HCT116 (cell line): ENCODE measurements at regions not wholly inside any gene's neighbourhood (a gene's known extent, or its start where the extent isn't known, plus 50 kb on each side); places are given as distances from the start of the nearest gene placed in this dataset.

Experiments used
- ATAC-seq: fragments of 200-7000 bp; cut with Tn5 transposase; 2 replicates; pipeline ENCODE4 v1.9.1; 2020; ENCODE audit warnings: mild to moderate bottlenecking, moderate library complexity
- BruUV-seq: library from RNA; stranded (reverse); fragments of 400-500 nt; replicated peaks from 2 replicates; lab custom pipeline; 2021; lab: Mats Ljungman, UMichigan
- CTCF ChIA-PET: fragments of 300-600 bp; sonication (Branson Sonifier 250); formaldehyde crosslinking; loops from one replicate; lab custom pipeline; 2021; ENCODE audit warnings: antibody characterized with exemption; lab: Charles Lee
- POLR2A ChIA-PET: fragments of 300-600, 350-600 bp; sonication (Branson Sonifier 250); formaldehyde crosslinking; loops from one replicate; lab custom pipeline; 2021; ENCODE audit warnings: antibody characterized with exemption; lab: Charles Lee
- RAD21 ChIA-PET, 2 experiments: fragments of 300-600 bp; sonication (Branson Sonifier 250); formaldehyde crosslinking; loops; one replicate each; lab custom pipeline; 2023; ENCODE audit warnings: low total read pairs in 2 of 2; ENCODE audit not compliant: uncharacterized antibody in 2 of 2, unreplicated experiment in 2 of 2, low non-redundant PET in 1 of 2; lab: Charles Lee
- DNase-seq: peaks from one replicate; pipeline ENCODE4 v3.0.0-alpha.2; 2010; ENCODE audit warnings: low read depth, low spot score
- H2AFZ ChIP-seq: fragments of 200-600 bp; shearing (Covaris generic), sonication (generic); 2 replicates; pipeline ENCODE4 v1.6.1; 2017; ENCODE audit warnings: low read depth, mixed run types, mixed read lengths, antibody characterized with exemption, low read length; ENCODE audit not compliant: poor library complexity, severe bottlenecking
- H3K27ac ChIP-seq: 2 replicates; pipeline ENCODE4 v1.5.1; 2012; ENCODE audit warnings: low read depth, low read length
- H3K27me3 ChIP-seq: fragments of 200-600 bp; sonication (generic); 2 replicates; pipeline ENCODE4 v1.6.1; 2016; ENCODE audit warnings: mixed run types, low read length, mixed read lengths; ENCODE audit not compliant: insufficient read depth
- H3K36me3 ChIP-seq, 2 experiments: fragments of 200-500 bp in 1 of 2; fragments of 200-600 bp in 1 of 2; sonication (Bioruptor generic) in 1 of 2; sonication (generic) in 1 of 2; 2 replicates each; pipeline versions ENCODE4 v1.5.1 to v1.6.1; 2014 to 2016; ENCODE audit warnings: low read length in 2 of 2, inconsistent platforms in 1 of 2, mixed read lengths in 1 of 2, mixed run types in 1 of 2; ENCODE audit not compliant: insufficient read depth in 2 of 2, control insufficient read depth in 1 of 2
- H3K4me1 ChIP-seq, 2 experiments: fragments of 200-600 bp in 1 of 2; sonication (generic) in 1 of 2; 2 replicates each; pipeline versions ENCODE4 v1.5.1 to v1.6.1; 2012 to 2017; ENCODE audit warnings: low read length in 2 of 2, inconsistent platforms in 1 of 2, mild to moderate bottlenecking in 1 of 2, mixed read lengths in 1 of 2, mixed run types in 1 of 2, moderate library complexity in 1 of 2; ENCODE audit not compliant: insufficient read depth in 2 of 2, control insufficient read depth in 1 of 2
- H3K4me2 ChIP-seq: fragments of 200-600 bp; sonication (generic); 2 replicates; pipeline ENCODE4 v1.6.1; 2017; ENCODE audit warnings: mixed run types, low read length, mixed read lengths
- H3K4me3 ChIP-seq, 2 experiments: fragments of 200-600 bp in 1 of 2; sonication (generic) in 1 of 2; replicated peaks in 1 of 2; 2 replicates each; pipeline ENCODE4 v1.5.1; 2011 to 2016; ENCODE audit warnings: low read length in 2 of 2, control low read depth in 1 of 2, low read depth in 1 of 2, mild to moderate bottlenecking in 1 of 2, mixed read lengths in 1 of 2, mixed run types in 1 of 2
- H3K79me2 ChIP-seq: fragments of 200-600 bp; sonication (generic); 2 replicates; pipeline ENCODE4 v1.6.1; 2017; ENCODE audit warnings: mild to moderate bottlenecking, mixed run types, low read length, moderate library complexity, mixed read lengths; ENCODE audit not compliant: insufficient read depth
- H3K9ac ChIP-seq: fragments of 200-600 bp; sonication (generic); 2 replicates; pipeline ENCODE4 v1.6.1; 2016; ENCODE audit warnings: low read length, mixed read lengths
- H3K9me2 ChIP-seq: fragments of 200-600 bp; sonication (generic), shearing (Covaris generic); 2 replicates; pipeline ENCODE4 v1.6.1; 2017; ENCODE audit warnings: mixed run types, mild to moderate bottlenecking, moderate library complexity; ENCODE audit not compliant: insufficient read depth
- H3K9me3 ChIP-seq, 2 experiments: fragments of 200-500 bp in 1 of 2; fragments of 200-600 bp in 1 of 2; sonication (Bioruptor generic) in 1 of 2; sonication (generic) in 1 of 2; 2 replicates each; pipeline ENCODE4 v1.6.1; 2014 to 2017; ENCODE audit warnings: low read length in 2 of 2, mixed read lengths in 2 of 2, inconsistent platforms in 1 of 2, low read depth in 1 of 2, mild to moderate bottlenecking in 1 of 2, mixed run types in 1 of 2, moderate library complexity in 1 of 2; ENCODE audit not compliant: control insufficient read depth in 1 of 2, insufficient read depth in 1 of 2
- H4K20me1 ChIP-seq: fragments of 200-600 bp; sonication (generic), shearing (Covaris generic); 2 replicates; pipeline ENCODE4 v1.6.1; 2017; ENCODE audit warnings: mixed run types, mild to moderate bottlenecking, moderate library complexity; ENCODE audit not compliant: insufficient read depth
- ATF3 ChIP-seq: IDR thresholded peaks from 2 replicates; pipeline ENCODE4 v1.6.1; 2012
- CBX3 ChIP-seq: IDR thresholded peaks from 2 replicates; pipeline ENCODE4 v1.6.1; 2012; ENCODE audit warnings: low read depth
- ELF1 ChIP-seq: IDR thresholded peaks from 2 replicates; pipeline ENCODE4 v1.6.1; 2012; ENCODE audit warnings: low read depth, borderline replicate concordance
- EZH2phosphoT487 ChIP-seq: fragments of 200-600 bp; IDR thresholded peaks from 2 replicates; pipeline ENCODE4 v1.6.1; 2018; ENCODE audit warnings: antibody characterized with exemption, borderline replicate concordance
- FOSL1 ChIP-seq: IDR thresholded peaks from 2 replicates; pipeline ENCODE4 v1.6.1; 2012; ENCODE audit warnings: low read depth
- JUND ChIP-seq: IDR thresholded peaks from 2 replicates; pipeline ENCODE4 v1.6.1; 2012
- SIN3A ChIP-seq: IDR thresholded peaks from 2 replicates; pipeline ENCODE4 v1.6.1; 2012; ENCODE audit warnings: low read depth
- SP1 ChIP-seq: IDR thresholded peaks from 2 replicates; pipeline ENCODE4 v1.6.1; 2012; ENCODE audit warnings: low read depth
- TCF7L2 ChIP-seq: IDR thresholded peaks from 2 replicates; pipeline ENCODE4 v1.7.0; 2011; ENCODE audit warnings: borderline replicate concordance, inconsistent platforms; ENCODE audit not compliant: insufficient read depth, insufficient read length; ENCODE audit errors: extremely low read depth
- intact Hi-C: fragments of 100-400 bp; cut with micrococcal nuclease; formaldehyde crosslinking; loops from 2 replicates; pipeline ENCODE4 v1.10.0; 2022
- TF ChIP-seq, protein P1 (sequence below), 3 experiments: fragments of 200-600 bp in 1 of 3; sonication (generic) in 1 of 3; IDR thresholded peaks in 2 of 3; conservative IDR thresholded peaks in 1 of 3; 2 replicates each; pipeline ENCODE4 v1.5.1; 2012 to 2017; ENCODE audit warnings: low read depth in 2 of 3, low read length in 2 of 3, antibody characterized with exemption in 1 of 3, borderline replicate concordance in 1 of 3, control low read depth in 1 of 3, mild to moderate bottlenecking in 1 of 3, mixed read lengths in 1 of 3, mixed run types in 1 of 3, moderate library complexity in 1 of 3; ENCODE audit not compliant: insufficient read depth in 1 of 3

DNA sequence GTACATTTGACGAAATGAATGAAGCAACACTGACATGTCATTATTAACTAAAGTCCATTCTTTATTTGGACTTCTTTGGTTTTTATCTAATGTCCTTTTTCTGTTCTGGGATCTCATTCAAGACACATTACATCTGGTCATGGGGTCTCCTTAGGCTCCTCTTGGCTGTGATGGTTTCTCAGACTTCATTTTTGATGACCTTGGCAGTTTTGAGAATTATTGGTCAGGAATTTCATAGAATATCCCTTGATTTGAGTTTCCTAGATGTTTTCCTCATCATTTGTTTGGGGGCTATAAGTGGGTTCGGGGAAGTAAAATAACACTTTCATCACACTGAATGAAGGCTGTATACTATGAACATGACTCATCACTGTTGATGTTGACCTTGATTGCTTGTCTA, 770.6 kb downstream of the AACS start:
- Histone ChIP-seq H3K4me1 (no peaks in the 10 kb centered on the region), H3K27me3 (no peaks in the 10 kb centered on the region), H2AFZ (no peak overlapping the region), H3K36me3 (no peaks in the 10 kb centered on the region), H3K9ac (no peak overlapping the region), H3K27ac (no peak overlapping the region), H3K79me2 (no peaks in the 10 kb centered on the region), H3K4me2 (no peak overlapping the region), H4K20me1 (no peaks in the 10 kb centered on the region), H3K9me3 (peaks cover 3 to 7% of the 10 kb centered on the region in 2 experiments; a peak in 2 of 4 replicates), H3K4me3 (no peak overlapping the region), H3K9me2 (no peaks in the 10 kb centered on the region)
- ChIA-PET POLR2A (no interaction called here), CTCF (no interaction called here), RAD21 (no interaction called here)
- BruUV-seq, result no TSS peak
- DNase-seq (no peak), ATAC-seq (no peak)
- intact Hi-C loops, result no loop called here
- no peak for TF ChIP-seq SIN3A
- TF ChIP-seq CBX3, result no peak
- no peak for TF ChIP-seq EZH2phosphoT487
- TF ChIP-seq ELF1, result no peak
- no peak for TF ChIP-seq JUND
- no peak for TF ChIP-seq ATF3
- TF ChIP-seq SP1, result no peak
- TF ChIP-seq FOSL1, result no peak
- TF ChIP-seq TCF7L2, result no peak
- TF ChIP-seq, protein P1, sequence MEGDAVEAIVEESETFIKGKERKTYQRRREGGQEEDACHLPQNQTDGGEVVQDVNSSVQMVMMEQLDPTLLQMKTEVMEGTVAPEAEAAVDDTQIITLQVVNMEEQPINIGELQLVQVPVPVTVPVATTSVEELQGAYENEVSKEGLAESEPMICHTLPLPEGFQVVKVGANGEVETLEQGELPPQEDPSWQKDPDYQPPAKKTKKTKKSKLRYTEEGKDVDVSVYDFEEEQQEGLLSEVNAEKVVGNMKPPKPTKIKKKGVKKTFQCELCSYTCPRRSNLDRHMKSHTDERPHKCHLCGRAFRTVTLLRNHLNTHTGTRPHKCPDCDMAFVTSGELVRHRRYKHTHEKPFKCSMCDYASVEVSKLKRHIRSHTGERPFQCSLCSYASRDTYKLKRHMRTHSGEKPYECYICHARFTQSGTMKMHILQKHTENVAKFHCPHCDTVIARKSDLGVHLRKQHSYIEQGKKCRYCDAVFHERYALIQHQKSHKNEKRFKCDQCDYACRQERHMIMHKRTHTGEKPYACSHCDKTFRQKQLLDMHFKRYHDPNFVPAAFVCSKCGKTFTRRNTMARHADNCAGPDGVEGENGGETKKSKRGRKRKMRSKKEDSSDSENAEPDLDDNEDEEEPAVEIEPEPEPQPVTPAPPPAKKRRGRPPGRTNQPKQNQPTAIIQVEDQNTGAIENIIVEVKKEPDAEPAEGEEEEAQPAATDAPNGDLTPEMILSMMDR (IDR thresholded peaks at IDR 0.05 in 2 of 3, conservative IDR thresholded peaks at IDR 0.05 in 1 of 3; ENCODE audit: borderline replicate concordance in 1 of 3, insufficient read depth in 1 of 3, low read depth in 2 of 3, low read length in 2 of 3), result no peak
